ENCODE measurements at regions not wholly inside any gene's neighbourhood (a gene's known extent, or its start where the extent isn't known, plus 50 kb on each side); places are given as distances from the start of the nearest gene placed in this dataset.

DNA sequence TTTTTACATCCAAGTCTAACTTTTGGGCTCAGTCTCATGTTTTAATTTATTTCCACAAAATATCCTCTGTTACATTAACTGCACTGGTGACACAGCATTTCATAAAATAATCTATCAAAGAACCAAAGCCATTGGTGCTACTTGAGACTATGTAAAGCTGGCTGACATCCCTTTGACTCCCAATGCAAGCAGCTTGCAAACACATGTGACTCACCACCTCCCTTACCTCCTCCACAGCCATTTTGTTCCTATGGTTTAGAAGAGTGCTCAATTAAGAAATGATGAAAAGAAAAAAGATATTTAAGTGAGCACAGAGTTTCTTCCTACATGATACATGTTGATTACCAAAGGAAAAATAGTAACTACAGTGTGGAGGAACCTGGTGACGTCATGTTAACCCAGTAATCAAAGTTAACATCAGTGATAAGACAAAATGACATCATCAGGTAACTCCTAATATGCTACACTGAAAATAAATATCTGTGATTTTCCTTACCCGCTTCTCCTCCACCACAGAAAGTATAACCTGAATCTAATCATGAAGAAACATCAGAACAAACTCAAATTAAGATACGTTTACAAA lies 53.3 kb upstream of the LGSN start:
- no peaks in the 10 kb centered on the region for H3K4me1 ChIP-seq (ENCODE audit: control insufficient read depth in 1 of 2, insufficient read depth in 2 of 2, low read length in 2 of 2)
- H3K79me2 ChIP-seq (ENCODE audit: insufficient read depth, low read length) = no peaks in the 10 kb centered on the region
- no peaks in the 10 kb centered on the region for H3K9me3 ChIP-seq (ENCODE audit: control insufficient read depth in 1 of 2, insufficient read depth in 1 of 2, low read depth in 1 of 2, low read length in 2 of 2)
- intact Hi-C loops (cut with micrococcal nuclease) = no loop called here
- no peaks in the 10 kb centered on the region for H3K36me3 ChIP-seq (ENCODE audit: control insufficient read depth in 1 of 2, insufficient read depth in 2 of 2, low read length in 2 of 2)
- H3K4me3 ChIP-seq (replicated peaks in 1 of 2; ENCODE audit: low read depth in 1 of 2, low read length in 2 of 2) = no peak overlapping the region
- no TSS peak for BruUV-seq (replicated peaks)
- no peaks in the 10 kb centered on the region for H3K9me2 ChIP-seq (ENCODE audit: insufficient read depth)
- ChIA-PET RAD21 (ENCODE audit: low non-redundant PET in 1 of 2, low total read pairs in 2 of 2, uncharacterized antibody in 2 of 2, unreplicated experiment in 2 of 2) (no interaction called here), POLR2A (no interaction called here), CTCF (no interaction called here)
- no peak for DNase-seq (ENCODE audit: low read depth, low spot score)
- H2AFZ ChIP-seq (ENCODE audit: low read depth, low read length, poor library complexity, severe bottlenecking) = no peak overlapping the region
- no peak overlapping the region for H3K27ac ChIP-seq (ENCODE audit: low read depth, low read length)
- H3K4me2 ChIP-seq (ENCODE audit: low read length) = no peak overlapping the region
- no peaks in the 10 kb centered on the region for H3K27me3 ChIP-seq (ENCODE audit: insufficient read depth, low read length)
- no peak for ATAC-seq
- TF ChIP-seq ZNF274 (IDR thresholded peaks at IDR 0.05; ENCODE audit: low read depth, low read length) (no peak), POLR2A (IDR thresholded peaks at IDR 0.05; ENCODE audit: borderline replicate concordance, extremely low read depth, insufficient read depth, insufficient read length) (no peak), SP1 (IDR thresholded peaks at IDR 0.05; ENCODE audit: low read depth) (no peak), ELF1 (IDR thresholded peaks at IDR 0.05; ENCODE audit: borderline replicate concordance, low read depth) (no peak), YY1 (IDR thresholded peaks at IDR 0.05; ENCODE audit: extremely low read depth, insufficient replicate concordance, low read depth, low read length) (no peak)
- TF ChIP-seq, protein P1, sequence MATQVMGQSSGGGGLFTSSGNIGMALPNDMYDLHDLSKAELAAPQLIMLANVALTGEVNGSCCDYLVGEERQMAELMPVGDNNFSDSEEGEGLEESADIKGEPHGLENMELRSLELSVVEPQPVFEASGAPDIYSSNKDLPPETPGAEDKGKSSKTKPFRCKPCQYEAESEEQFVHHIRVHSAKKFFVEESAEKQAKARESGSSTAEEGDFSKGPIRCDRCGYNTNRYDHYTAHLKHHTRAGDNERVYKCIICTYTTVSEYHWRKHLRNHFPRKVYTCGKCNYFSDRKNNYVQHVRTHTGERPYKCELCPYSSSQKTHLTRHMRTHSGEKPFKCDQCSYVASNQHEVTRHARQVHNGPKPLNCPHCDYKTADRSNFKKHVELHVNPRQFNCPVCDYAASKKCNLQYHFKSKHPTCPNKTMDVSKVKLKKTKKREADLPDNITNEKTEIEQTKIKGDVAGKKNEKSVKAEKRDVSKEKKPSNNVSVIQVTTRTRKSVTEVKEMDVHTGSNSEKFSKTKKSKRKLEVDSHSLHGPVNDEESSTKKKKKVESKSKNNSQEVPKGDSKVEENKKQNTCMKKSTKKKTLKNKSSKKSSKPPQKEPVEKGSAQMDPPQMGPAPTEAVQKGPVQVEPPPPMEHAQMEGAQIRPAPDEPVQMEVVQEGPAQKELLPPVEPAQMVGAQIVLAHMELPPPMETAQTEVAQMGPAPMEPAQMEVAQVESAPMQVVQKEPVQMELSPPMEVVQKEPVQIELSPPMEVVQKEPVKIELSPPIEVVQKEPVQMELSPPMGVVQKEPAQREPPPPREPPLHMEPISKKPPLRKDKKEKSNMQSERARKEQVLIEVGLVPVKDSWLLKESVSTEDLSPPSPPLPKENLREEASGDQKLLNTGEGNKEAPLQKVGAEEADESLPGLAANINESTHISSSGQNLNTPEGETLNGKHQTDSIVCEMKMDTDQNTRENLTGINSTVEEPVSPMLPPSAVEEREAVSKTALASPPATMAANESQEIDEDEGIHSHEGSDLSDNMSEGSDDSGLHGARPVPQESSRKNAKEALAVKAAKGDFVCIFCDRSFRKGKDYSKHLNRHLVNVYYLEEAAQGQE (IDR thresholded peaks at IDR 0.05; ENCODE audit: low read depth) = no peak
- TF ChIP-seq, protein P2, sequence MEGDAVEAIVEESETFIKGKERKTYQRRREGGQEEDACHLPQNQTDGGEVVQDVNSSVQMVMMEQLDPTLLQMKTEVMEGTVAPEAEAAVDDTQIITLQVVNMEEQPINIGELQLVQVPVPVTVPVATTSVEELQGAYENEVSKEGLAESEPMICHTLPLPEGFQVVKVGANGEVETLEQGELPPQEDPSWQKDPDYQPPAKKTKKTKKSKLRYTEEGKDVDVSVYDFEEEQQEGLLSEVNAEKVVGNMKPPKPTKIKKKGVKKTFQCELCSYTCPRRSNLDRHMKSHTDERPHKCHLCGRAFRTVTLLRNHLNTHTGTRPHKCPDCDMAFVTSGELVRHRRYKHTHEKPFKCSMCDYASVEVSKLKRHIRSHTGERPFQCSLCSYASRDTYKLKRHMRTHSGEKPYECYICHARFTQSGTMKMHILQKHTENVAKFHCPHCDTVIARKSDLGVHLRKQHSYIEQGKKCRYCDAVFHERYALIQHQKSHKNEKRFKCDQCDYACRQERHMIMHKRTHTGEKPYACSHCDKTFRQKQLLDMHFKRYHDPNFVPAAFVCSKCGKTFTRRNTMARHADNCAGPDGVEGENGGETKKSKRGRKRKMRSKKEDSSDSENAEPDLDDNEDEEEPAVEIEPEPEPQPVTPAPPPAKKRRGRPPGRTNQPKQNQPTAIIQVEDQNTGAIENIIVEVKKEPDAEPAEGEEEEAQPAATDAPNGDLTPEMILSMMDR (IDR thresholded peaks at IDR 0.05 in 2 of 3, conservative IDR thresholded peaks at IDR 0.05 in 1 of 3; ENCODE audit: borderline replicate concordance in 1 of 3, insufficient read depth in 1 of 3, low read depth in 2 of 3, low read length in 2 of 3) = no peak
- no peaks in the 10 kb centered on the region for H4K20me1 ChIP-seq (ENCODE audit: insufficient read depth)
- no peak overlapping the region for H3K9ac ChIP-seq (ENCODE audit: low read length)
